Stimulated activated CD8-positive, alpha-beta memory T cell treated with anti-CD3 and anti-CD28 coated beads, Interleukin-7, amount 100 ng/mL, for 48 hours (primary cell): ENCODE measurements at regions not wholly inside any gene's neighbourhood (a gene's known extent, or its start where the extent isn't known, plus 50 kb on each side); places are given as distances from the start of the nearest gene placed in this dataset.

Experiments
- DNase-seq, 2 donors: peaks; one replicate each; pipeline ENCODE4 v3.0.0-alpha.2; 2020; ENCODE audit warnings: low read depth in 1 of 2; ENCODE audit errors: extremely low read depth in 1 of 2

DNA sequence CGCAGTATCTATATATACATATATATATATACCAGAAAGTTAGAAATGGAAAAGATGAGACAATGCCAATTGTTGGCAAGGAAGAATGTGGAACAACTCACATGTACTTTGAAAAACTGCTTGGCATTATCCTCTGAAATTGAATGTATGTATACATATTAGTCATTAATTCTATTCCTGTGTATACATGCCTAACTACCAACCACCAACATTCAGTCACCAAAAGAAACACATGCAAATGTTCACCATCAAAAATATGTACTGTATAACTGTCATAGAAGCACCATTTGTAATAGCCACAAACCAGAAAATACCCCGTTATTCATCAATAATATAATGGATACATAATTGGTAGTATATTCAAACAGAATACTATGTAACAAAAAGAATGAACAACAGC is 330.2 kb upstream of the GRAMD2B start:
- no peak for DNase-seq

GRCh38 chr5:126093718-126094117 is 329.5 kb upstream of the GRAMD2B start:
- DNase-seq, result no peak

GRCh38 chr5:126094991-126095390 is 328.2 kb upstream of the GRAMD2B start:
- DNase-seq, result no peak

GRCh38 chr5:126096442-126097006 is 326.7 kb upstream of the GRAMD2B start:
- DNase-seq, result no peak

GRCh38 chr5:126097876-126098275 is 325.3 kb upstream of the GRAMD2B start:
- no peak for DNase-seq

DNA sequence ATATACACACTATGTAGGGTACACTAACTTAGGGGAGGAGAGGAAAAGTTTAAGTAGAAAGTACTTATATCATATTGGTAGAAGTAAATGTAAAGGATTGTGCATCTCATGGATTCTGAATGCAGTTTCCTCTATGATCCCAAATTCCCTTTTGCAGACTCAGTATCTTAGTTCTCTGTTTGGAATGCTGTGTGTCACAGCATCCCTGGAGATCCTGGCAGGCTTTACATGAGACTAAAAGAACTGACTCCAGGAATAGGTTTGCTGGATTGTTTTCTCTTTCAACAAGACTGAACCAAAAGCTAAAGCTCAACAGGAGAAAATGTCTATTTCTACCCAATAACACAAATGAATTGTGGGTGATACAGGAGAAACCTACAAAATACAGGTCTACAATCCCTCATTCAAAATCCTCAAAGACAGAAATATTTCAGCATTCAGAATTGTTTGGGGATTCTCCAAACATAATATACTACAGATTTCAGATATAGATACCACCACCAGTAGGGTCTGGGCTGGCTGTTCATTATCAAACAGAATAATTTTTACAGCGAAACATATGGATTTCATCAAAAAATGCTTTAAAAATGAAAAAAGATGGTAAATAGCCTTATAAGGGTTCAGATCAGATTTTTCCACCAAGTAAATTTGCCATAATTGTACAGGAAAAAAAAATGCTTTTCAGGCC is 324.7 kb upstream of the GRAMD2B start:
- no peak for DNase-seq

- DNase-seq, result no peak
Observed at GRCh38 chr5:126099077-126099476, 324.1 kb upstream of the GRAMD2B start.

DNA sequence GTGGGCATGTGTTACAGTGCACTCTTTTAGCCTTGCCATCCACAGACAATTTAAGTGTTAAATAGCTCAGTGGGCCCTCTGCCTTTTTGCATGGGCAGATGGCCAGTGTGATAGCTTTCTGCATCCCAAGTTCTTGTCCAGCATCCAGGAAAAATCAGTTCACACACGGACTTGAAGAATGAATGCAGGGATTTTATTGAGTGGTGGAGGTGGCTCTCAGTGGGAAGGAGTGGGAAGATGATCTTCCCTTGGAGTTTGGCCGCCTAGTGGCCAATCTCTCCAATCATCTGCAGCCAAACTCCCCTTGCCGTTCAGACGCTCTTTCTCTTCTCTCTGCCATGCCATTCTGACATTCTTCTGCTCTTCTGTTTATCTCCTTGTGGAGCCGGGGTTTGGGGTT is 322.4 kb upstream of the GRAMD2B start:
- DNase-seq, result no peak

DNA sequence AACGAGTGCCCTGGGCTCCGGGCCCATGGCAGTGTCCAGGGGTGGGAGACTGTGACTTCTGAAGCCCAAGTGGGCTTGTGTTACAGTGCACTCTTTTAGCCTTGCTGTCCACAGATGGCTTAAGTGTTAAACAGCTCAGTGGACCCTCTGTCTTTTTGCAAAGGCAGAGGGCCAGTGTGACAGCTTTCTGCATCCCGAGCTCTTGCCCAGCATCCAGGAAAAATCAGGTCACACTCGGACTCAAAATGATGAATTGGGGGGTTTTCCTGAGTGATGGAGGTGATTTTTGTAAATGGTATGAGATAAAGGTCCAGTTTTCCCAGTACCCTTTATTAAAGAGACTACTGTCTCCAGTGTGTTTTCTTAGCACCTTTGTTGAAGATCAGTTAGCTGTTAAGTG is 321.3 kb upstream of the GRAMD2B start:
- no peak for DNase-seq

DNA sequence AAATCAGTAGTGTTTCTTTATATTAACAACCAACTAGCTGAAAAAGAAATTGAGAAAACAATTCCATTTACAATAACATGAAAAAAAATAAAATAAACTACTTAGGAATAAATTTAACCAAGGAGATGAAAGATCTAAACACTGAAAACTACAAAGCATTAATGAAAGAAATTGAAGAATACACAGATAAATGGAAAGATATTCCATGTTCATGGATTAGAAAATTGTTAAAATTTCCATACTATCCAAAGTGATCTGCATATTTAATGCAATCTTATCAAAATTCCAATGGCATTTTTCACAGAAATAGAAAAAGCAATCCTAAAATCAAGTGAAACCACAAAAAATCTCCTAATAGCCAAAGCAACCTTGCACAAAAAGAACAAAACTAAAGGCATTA is 320.2 kb upstream of the GRAMD2B start:
- DNase-seq, result no peak

DNA sequence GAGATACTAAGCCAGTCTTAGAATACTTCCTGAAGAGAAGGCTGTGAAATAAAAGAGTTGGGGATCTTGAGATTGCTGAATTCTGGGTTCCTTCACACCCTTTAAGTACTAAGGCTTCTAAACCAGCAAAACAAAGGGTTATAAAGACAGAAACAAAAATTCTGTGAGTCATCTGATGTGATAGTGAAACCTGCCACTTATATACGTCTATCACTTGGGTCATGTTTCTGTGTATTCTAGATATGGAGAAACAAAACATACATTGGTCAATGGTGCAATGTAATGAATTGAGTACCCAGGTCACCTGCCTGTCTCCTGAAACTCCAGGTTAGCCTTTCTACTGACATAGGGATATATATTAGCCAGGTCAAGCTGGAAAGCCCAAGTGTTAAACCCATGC is 319.3 kb upstream of the GRAMD2B start:
- DNase-seq, result no peak

DNA sequence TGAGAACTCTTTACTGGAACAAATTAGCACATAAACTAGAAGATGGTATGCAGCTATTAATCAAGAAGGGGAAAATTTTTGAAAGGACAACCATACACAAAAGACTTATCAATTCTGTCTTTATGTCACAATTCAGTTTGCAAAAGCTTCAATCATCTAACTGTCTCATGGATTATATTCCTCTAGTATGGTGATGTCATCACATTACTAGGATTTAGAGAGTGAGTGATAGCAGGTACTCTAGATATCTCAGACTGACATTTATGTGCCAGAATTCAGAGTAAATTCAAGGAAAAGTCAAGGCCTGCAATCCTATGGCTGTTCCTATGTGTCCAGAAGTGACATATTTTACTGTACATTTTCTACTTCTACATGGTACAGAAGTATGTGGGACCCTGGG is 318.9 kb upstream of the GRAMD2B start:
- no peak for DNase-seq

- DNase-seq, result no peak
Observed at GRCh38 chr5:126104951-126105350, 318.3 kb upstream of the GRAMD2B start.

DNA sequence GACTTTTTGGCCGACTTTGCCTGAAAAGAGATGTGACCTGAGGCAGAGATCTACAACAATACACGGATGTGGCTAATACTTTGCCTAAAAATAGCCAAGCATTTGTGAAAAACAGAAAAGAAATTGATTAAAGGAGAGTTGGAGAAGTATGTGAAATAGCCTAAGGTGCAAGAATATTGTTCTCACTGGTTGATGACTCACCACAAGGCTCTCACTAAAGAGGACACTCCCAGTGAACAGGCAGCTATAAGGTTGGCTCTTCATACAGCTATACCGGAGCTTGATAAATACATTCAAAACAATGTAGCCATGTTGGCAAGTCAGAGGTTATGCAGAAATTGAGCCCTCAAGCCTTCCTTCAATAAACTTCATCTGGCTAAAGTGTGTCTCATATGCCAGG is 317.2 kb upstream of the GRAMD2B start:
- no peak for DNase-seq

- no peak for DNase-seq
Observed at GRCh38 chr5:126107381-126107780, 315.8 kb upstream of the GRAMD2B start.

DNA sequence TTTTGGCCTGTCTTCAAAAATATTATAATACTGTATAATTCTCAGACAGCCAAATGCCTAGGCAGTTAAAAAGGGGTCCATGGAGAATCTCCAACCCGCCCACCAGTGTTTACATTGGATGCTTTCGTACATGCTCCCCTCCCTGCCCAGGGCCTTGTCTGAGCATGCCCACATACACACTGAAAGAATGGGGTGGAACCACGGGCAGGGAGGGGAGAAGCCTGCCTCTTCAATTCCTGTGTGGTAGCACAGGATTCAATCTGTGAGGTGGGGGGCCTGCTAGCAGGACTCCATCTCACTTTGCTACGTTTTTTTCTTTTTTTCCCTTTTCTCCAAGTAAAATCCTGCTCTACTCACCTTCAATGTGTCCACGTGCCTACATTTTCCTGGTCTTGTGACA is 314.7 kb upstream of the GRAMD2B start:
- no peak for DNase-seq

- no peak for DNase-seq
Observed at GRCh38 chr5:126115059-126115629, 308.1 kb upstream of the GRAMD2B start.

- DNase-seq, result no peak
Observed at GRCh38 chr5:126117044-126117443, 306.2 kb upstream of the GRAMD2B start.

GRCh38 chr5:126119887-126120442 is 303.2 kb upstream of the GRAMD2B start:
- no peak for DNase-seq

DNA sequence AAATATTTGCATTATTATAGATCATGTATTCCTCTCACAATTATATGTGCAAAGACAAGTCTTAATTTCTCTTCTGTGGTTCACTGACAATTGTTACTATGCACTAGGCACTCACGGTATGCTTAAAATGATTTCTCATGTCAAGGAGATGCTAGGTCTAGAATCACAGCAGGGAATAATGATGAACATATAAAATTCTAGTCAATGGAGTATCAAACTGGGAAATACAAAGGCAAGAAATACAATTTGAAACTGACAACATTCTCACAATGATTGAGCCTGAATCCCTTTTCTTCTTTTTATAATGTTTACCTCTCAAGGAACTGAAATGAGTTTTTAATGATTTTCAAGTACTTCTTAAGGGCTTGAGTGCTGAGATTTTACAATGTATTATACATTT is 302.3 kb upstream of the GRAMD2B start:
- no peak for DNase-seq

- DNase-seq, result no peak
Observed at GRCh38 chr5:126122942-126123341, 300.3 kb upstream of the GRAMD2B start.

DNA sequence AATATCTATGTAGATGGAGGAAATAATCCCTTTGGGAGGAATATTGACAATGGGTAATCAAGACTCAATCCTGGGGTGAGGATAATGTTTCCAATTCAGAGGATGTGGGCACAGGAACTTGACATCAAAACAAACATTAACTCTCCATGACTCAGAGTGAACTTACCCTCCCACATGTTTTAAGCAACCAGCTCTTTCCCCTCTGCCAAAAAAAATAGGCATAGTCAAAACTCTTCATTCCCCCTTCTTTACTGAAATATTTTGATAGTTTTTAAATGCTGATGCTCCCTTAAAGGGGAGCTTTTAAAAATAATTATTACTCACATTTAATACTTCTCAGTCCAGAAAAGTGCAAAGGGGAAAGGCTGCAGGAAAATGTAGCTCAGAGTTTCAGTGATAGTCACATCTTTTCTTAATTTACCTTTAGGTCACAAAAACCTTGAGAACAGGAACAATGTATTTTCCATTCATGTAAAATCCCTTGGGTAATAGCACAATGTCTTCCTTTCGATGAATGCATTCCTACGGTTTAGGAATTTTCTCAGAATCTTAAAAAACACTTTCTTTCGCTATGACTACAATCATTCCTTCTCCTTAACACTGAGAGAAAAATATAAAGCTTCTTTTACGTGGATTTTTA is 298.4 kb upstream of the GRAMD2B start:
- no peak for DNase-seq
